ENCODE measurements at regions not wholly inside any gene's neighbourhood (a gene's known extent, or its start where the extent isn't known, plus 50 kb on each side); places are given as distances from the start of the nearest gene placed in this dataset.
"Not testable (repeated sequence)": the region's sequence is repeated elsewhere in the genome, so short reads cannot be mapped to it uniquely, and the experiment has no call there.

GRCh38 chr18:76633588-76634269 is 138.7 kb upstream of the ZNF516 start:
- DNase-seq, result no peak

GRCh38 chr18:76627444-76627843 is 132.4 kb upstream of the ZNF516 start:
- DNase-seq, result no peak

GRCh38 chr18:76626991-76627390 is 131.9 kb upstream of the ZNF516 start:
- no peak for DNase-seq

- DNase-seq, result no peak
These were observed 127.6 kb upstream of the ZNF516 start for GRCh38 chr18:76622651-76623050.

GRCh38 chr18:76621782-76622495 is 126.9 kb upstream of the ZNF516 start:
- no peak for DNase-seq

GRCh38 chr18:76621226-76621625 is 126.2 kb upstream of the ZNF516 start:
- DNase-seq, result no peak

- DNase-seq, result peak; percentile 42
These were observed 125.5 kb upstream of the ZNF516 start for GRCh38 chr18:76620321-76621170.

- no peak for DNase-seq
These were observed 124.7 kb upstream of the ZNF516 start for GRCh38 chr18:76619621-76620315.

GRCh38 chr18:76619261-76619620 is 124.2 kb upstream of the ZNF516 start:
- DNase-seq, result no peak

- no peak for DNase-seq
These were observed 123.7 kb upstream of the ZNF516 start for GRCh38 chr18:76618721-76619120.

GRCh38 chr18:76616373-76616772 is 121.3 kb upstream of the ZNF516 start:
- DNase-seq, result no peak

- no peak for DNase-seq
These were observed 120.2 kb upstream of the ZNF516 start for GRCh38 chr18:76615065-76615733.

GRCh38 chr18:76613755-76614120 is 118.7 kb upstream of the ZNF516 start:
- DNase-seq, result no peak

- DNase-seq, result no peak
These were observed 118.2 kb upstream of the ZNF516 start for GRCh38 chr18:76613053-76613754.

GRCh38 chr18:76611750-76612045 is 116.7 kb upstream of the ZNF516 start:
- DNase-seq, result not testable (repeated sequence)

- DNase-seq, result no peak
These were observed 116.1 kb upstream of the ZNF516 start for GRCh38 chr18:76610933-76611749.

- no peak for DNase-seq
These were observed 115.0 kb upstream of the ZNF516 start for GRCh38 chr18:76610012-76610411.

GRCh38 chr18:76605341-76605929 is 110.4 kb upstream of the ZNF516 start:
- DNase-seq, result no peak

- no peak for DNase-seq
These were observed 109.8 kb upstream of the ZNF516 start for GRCh38 chr18:76604935-76605240.

- no peak for DNase-seq
These were observed 109.3 kb upstream of the ZNF516 start for GRCh38 chr18:76604108-76604934.

All from CD4-positive, alpha-beta T cell treated with Interleukin-17A for 4 hours (primary cell).